Glomerular visceral epithelial cell (primary cell): ENCODE measurements at regions not wholly inside any gene's neighbourhood (a gene's known extent, or its start where the extent isn't known, plus 50 kb on each side); places are given as distances from the start of the nearest gene placed in this dataset.

ENCODE experiments used
- DNase-seq: peaks from one replicate; pipeline ENCODE4 v3.0.0-alpha.2; 2016; ENCODE audit errors: extremely low spot score

- no peak for DNase-seq
These were observed 625.8 kb upstream of the FANCL start for GRCh38 chr2:58866946-58867345.

- DNase-seq = no peak
These were observed 625.4 kb upstream of the FANCL start for GRCh38 chr2:58866527-58866926.

- no peak for DNase-seq
These were observed 624.9 kb upstream of the FANCL start for GRCh38 chr2:58866040-58866439.

GRCh38 chr2:58865436-58865835, 624.3 kb upstream of the FANCL start:
- no peak for DNase-seq

- no peak for DNase-seq
These were observed 621.1 kb upstream of the FANCL start for GRCh38 chr2:58862244-58862643.

GRCh38 chr2:58860586-58860985, 619.5 kb upstream of the FANCL start:
- DNase-seq = no peak

- DNase-seq = no peak
These were observed 615.0 kb upstream of the FANCL start for GRCh38 chr2:58856100-58856499.

- DNase-seq = no peak
These were observed 612.3 kb upstream of the FANCL start for GRCh38 chr2:58853420-58853819.

- no peak for DNase-seq
These were observed 611.8 kb upstream of the FANCL start for GRCh38 chr2:58852905-58853304.

- DNase-seq = no peak
These were observed 611.1 kb upstream of the FANCL start for GRCh38 chr2:58852243-58852642.

- no peak for DNase-seq
These were observed 610.5 kb upstream of the FANCL start for GRCh38 chr2:58851598-58851997.

- no peak for DNase-seq
These were observed 603.9 kb upstream of the FANCL start for GRCh38 chr2:58845011-58845410.

GRCh38 chr2:58842501-58843155, 601.5 kb upstream of the FANCL start:
- no peak for DNase-seq

GRCh38 chr2:58834404-58834803, 593.3 kb upstream of the FANCL start:
- no peak for DNase-seq

GRCh38 chr2:58826795-58827194, 585.7 kb upstream of the FANCL start:
- no peak for DNase-seq

- DNase-seq = no peak
These were observed 571.7 kb upstream of the FANCL start for GRCh38 chr2:58812771-58813344.

GRCh38 chr2:58805126-58805525, 564.0 kb upstream of the FANCL start:
- DNase-seq = no peak

- DNase-seq = no peak
These were observed 562.1 kb upstream of the FANCL start for GRCh38 chr2:58803192-58803591.

GRCh38 chr2:58800881-58801280, 559.8 kb upstream of the FANCL start:
- no peak for DNase-seq

GRCh38 chr2:58798676-58799208, 557.6 kb upstream of the FANCL start:
- DNase-seq = no peak

GRCh38 chr2:58796239-58796910, 555.2 kb upstream of the FANCL start:
- DNase-seq = no peak

- no peak for DNase-seq
These were observed 553.8 kb upstream of the FANCL start for GRCh38 chr2:58794916-58795315.

- no peak for DNase-seq
These were observed 553.0 kb upstream of the FANCL start for GRCh38 chr2:58794103-58794502.
